Pancreas (tissue), 10 donors: ENCODE measurements at regions not wholly inside any gene's neighbourhood (a gene's known extent, or its start where the extent isn't known, plus 50 kb on each side); places are given as distances from the start of the nearest gene placed in this dataset.
A peak's percentile ranks its signal among the peaks of the same experiment; 100 is the strongest.
"Not testable (repeated sequence)": the region's sequence is repeated elsewhere in the genome, so short reads cannot be mapped to it uniquely, and the experiment has no call there.

ENCODE experiments used
- ATAC-seq, 4 donors: fragments of 200-7000 bp; cut with Tn5 transposase; one replicate each; pipeline versions ENCODE4 v1.8.0 to v1.9.1; 2020; ENCODE audit warnings: mild to moderate bottlenecking in 4 of 4, moderate library complexity in 4 of 4
- DNase-seq, 6 donors: peaks; one replicate each; pipeline ENCODE4 v3.0.0-alpha.2; 2020
- FAIRE-seq: peaks from 2 replicates; lab custom pipeline; 2012; peaks lifted over from hg19 to GRCh38; lab: Jason Lieb, UNC
- H3K27ac ChIP-seq, 4 donors: fragments of 200-600 bp; sonication (generic); 1 replicate in 3 of 4; 2 replicates in 1 of 4; pipeline versions ENCODE4 v1.5.0 to v1.8.0; 2020
- H3K27me3 ChIP-seq, 4 donors: fragments of 200-600 bp; one replicate each; pipeline ENCODE4 v1.8.0; 2021
- H3K36me3 ChIP-seq, 3 donors: fragments of 200-600 bp; sonication (generic) in 1 of 3; one replicate each; pipeline versions ENCODE4 v1.5.0 to v1.8.0; 2020 to 2021
- H3K4me1 ChIP-seq, 3 donors: fragments of 200-600 bp; one replicate each; pipeline ENCODE4 v1.8.0; 2021
- H3K4me3 ChIP-seq, 4 donors: fragments of 200-600 bp; sonication (generic) in 2 of 4; one replicate each; pipeline versions ENCODE4 v1.5.0 to v1.8.0; 2020 to 2021
- H3K9me3 ChIP-seq, 4 donors: fragments of 200-600 bp; one replicate each; pipeline ENCODE4 v1.8.0; 2021
- CTCF ChIP-seq, 4 donors: fragments of 200-600 bp; sonication (generic) in 3 of 4; IDR thresholded peaks; one replicate each; pipeline versions ENCODE4 v1.5.0 to v1.8.0; 2021; ENCODE audit warnings: antibody characterized with exemption in 4 of 4
- WGBS, 2 donors: extraction: QIAGEN DNeasy Blood & Tissue Kit; methylation state at CpG; one replicate each; pipeline ENCODE4 v1.1.7; 2013; 5-methylcytosine and 5-hydroxymethylcytosine counted together
- intact Hi-C, 3 donors: fragments of 100-400 bp; cut with DNase I; formaldehyde crosslinking; loops; one replicate each; pipeline versions ENCODE4 v1.11.1 to v1.14.2; 2022
- donor health status: healthy with polysubstance abuse.
- donor health status: DM: no; HTN: no; CAD: no; lungs with moderate emphysema.
- donor health status: DM: no; HTN: no; CAD: no.
- donor health status: control.
- donor health status: control.
- donor health status: Bipolar disorder and iron deficiency.
- donor health status: DM: yes; HTN: yes; CAD: no.
- donor health status: DM: no; HTN: no; CAD: no.
- donor health status: DM: no; HTN: no; CAD: no.
- donor health status: DM: yes; HTN: yes; CAD: no.

- Histone ChIP-seq H3K4me3 (no peak overlapping the region), H3K9me3 (no peaks in the 10 kb centered on the region), H3K27me3 (no peaks in the 10 kb centered on the region), H3K27ac (peak overlapping the region; percentile 20 to 82 (median 53)), H3K36me3 (no peaks in the 10 kb centered on the region), H3K4me1 (peaks cover 16 to 47% (median 37%) of the 10 kb centered on the region in 3 donors)
- intact Hi-C loops = loop anchor here in 1 of 3 donors (10.0 kb wide), 1 partner anchor 56 kb away; no protein-coding TSS in a partner anchor
- 27 to 28% methylated on average over 5 of the region's 5 CpGs for WGBS, 2 donors
- no peak for DNase-seq
- TF ChIP-seq CTCF (IDR thresholded peaks at IDR 0.05) = no peak
- FAIRE-seq = no peak
- peak in 1 of 4 donors; percentile 2 for ATAC-seq
These were observed 178.6 kb upstream of the JADE1 start for GRCh38 chr4:128630871-128631270.

GRCh38 chr4:128623508-128624215, 185.8 kb upstream of the JADE1 start:
- intact Hi-C loops = no loop called here
- DNase-seq (no peak), ATAC-seq (no peak), FAIRE-seq (peak; percentile 49)
- H3K27ac ChIP-seq = no peak overlapping the region
- peaks cover 0 to 4% (median 0%) of the 10 kb centered on the region in 3 donors for H3K4me1 ChIP-seq
- no peaks in the 10 kb centered on the region for H3K9me3 ChIP-seq
- no peak overlapping the region for H3K4me3 ChIP-seq
- WGBS, 2 donors = 89 to 95% methylated on average over 4 of the region's 4 CpGs
- TF ChIP-seq CTCF (IDR thresholded peaks at IDR 0.05) = no peak
- no peaks in the 10 kb centered on the region for H3K36me3 ChIP-seq
- no peaks in the 10 kb centered on the region for H3K27me3 ChIP-seq

GRCh38 chr4:128620279-128620965, 189.1 kb upstream of the JADE1 start:
- FAIRE-seq, ATAC-seq, H3K4me1 ChIP-seq, H3K27ac ChIP-seq, H3K36me3 ChIP-seq, H3K4me3 ChIP-seq, DNase-seq, H3K27me3 ChIP-seq, intact Hi-C loops, H3K9me3 ChIP-seq: not testable (repeated sequence)
- 84 to 89% methylated on average over 7 of the region's 7 CpGs for WGBS, 2 donors

GRCh38 chr4:128615197-128615596, 194.3 kb upstream of the JADE1 start:
- no peaks in the 10 kb centered on the region for H3K27me3 ChIP-seq
- intact Hi-C loops = no loop called here

GRCh38 chr4:128608006-128608405, 201.5 kb upstream of the JADE1 start:
- Histone ChIP-seq H3K9me3 (no peaks in the 10 kb centered on the region), H3K4me3 (no peak overlapping the region), H3K36me3 (no peaks in the 10 kb centered on the region), H3K4me1 (peaks cover 0 to 4% (median 0%) of the 10 kb centered on the region in 3 donors), H3K27ac (no peak overlapping the region), H3K27me3 (no peaks in the 10 kb centered on the region)
- DNase-seq = no peak
- no peak for TF ChIP-seq CTCF (IDR thresholded peaks at IDR 0.05)
- ATAC-seq = no peak
- WGBS, 2 donors = 87 to 100% methylated on average over 1 of the region's 1 CpG
- FAIRE-seq = no peak
- intact Hi-C loops = no loop called here

More at GRCh38 chr4:128615197-128615596, 194.3 kb upstream of the JADE1 start:
- no peaks in the 10 kb centered on the region for H3K9me3 ChIP-seq
- no peak for TF ChIP-seq CTCF (IDR thresholded peaks at IDR 0.05)
- no peaks in the 10 kb centered on the region for H3K4me1 ChIP-seq
- no peaks in the 10 kb centered on the region for H3K36me3 ChIP-seq
- FAIRE-seq (no peak), DNase-seq (no peak), ATAC-seq (no peak)
- H3K4me3 ChIP-seq = no peak overlapping the region
- H3K27ac ChIP-seq = no peak overlapping the region
